C1 segment of cervical spinal cord (tissue), 14 donors: ENCODE measurements at regions not wholly inside any gene's neighbourhood (a gene's known extent, or its start where the extent isn't known, plus 50 kb on each side); places are given as distances from the start of the nearest gene placed in this dataset.
"Not testable (repeated sequence)": the region's sequence is repeated elsewhere in the genome, so short reads cannot be mapped to it uniquely, and the experiment has no call there.

Source experiments
- DNase-seq, 14 donors: peaks; one replicate each; lab custom pipeline; 2025; lab: John Stamatoyannopoulos, UW

GRCh38 chr10:65753532-65753931 is 1172.3 kb upstream of the LRRTM3 start:
- no peak for DNase-seq

DNA sequence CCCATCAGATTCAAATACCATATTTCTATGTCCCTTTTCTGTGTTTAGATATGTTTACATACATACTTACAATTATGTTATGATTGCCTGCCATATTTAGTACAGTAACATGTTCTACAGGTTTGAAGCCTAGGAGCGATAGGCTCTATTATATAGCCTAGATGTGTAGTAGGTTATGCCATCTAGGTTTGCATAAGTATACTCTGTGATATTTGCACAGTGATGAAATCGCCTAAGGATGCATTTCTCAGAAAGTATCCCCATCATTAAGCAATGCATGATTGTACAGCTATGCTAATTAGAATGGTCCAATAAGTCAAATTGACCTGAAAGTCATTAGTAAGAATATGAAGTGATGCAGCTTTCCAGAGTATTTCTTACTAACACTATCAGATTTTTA is 1171.7 kb upstream of the LRRTM3 start:
- DNase-seq = no peak

- DNase-seq = no peak
These were observed 1163.5 kb upstream of the LRRTM3 start for GRCh38 chr10:65762311-65762710.

DNA sequence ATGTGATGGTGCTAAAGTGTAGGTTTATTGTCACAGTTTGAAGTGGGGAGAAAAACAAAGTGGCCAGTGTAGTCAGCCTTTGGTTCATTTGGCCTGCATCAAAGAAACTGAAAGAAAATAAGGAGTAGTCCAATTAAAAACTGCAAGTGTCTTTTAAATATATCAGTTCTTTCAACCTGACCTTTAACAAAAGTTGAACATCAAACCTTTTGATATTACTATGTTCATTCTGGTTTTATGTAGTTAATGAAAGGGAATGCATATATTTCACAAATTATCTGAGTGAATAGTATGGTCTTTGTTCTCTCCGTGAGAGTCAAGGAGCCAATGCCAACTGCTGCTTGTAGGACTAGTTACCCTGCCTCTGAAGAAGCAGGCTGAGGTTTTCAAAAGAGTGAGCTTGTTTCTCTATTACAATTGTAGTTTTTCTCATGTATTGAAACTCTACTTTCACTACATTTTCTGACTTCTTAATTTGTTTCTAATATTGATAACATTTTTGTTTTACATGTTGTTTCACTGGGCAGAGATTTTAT is 1160.8 kb upstream of the LRRTM3 start:
- DNase-seq = no peak

DNA sequence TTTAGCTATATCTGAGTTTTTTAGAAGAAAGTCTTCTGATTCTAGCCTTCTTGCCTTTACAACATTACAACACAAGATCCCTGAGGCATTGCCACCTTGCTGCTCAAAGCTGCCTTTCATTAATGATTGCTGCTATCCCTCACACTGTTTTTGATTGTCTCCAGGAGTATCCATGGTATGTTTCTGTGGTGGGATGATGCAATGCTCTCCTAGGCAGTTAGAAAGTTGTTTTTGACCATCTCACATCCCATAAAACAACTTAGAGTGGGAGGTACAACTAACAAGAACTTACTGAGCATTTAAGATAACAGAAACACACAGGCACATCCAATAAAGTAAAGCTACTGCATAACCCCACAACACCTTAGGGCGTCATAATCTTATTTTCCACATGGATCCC is 1156.0 kb upstream of the LRRTM3 start:
- DNase-seq = no peak

DNA sequence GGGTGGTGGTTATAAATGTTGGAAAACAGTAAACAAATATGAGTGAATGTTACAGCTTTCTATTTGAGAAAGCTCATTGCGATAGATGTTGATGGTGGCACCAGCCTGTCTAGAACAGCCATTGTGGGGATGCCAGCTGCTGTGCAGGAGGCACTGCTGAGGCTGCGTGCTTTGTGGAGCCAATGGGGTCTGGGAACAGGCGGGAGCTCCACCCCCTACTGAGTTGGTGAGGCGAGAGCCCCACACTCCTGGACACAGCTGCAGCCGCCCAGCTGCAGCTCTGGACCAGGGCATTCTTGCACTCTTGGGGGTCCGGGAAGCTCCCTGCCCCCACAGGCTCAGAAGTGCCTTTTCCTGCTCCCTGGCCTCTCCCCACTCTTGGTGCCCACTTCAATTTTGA is 1147.1 kb upstream of the LRRTM3 start:
- no peak for DNase-seq

DNA sequence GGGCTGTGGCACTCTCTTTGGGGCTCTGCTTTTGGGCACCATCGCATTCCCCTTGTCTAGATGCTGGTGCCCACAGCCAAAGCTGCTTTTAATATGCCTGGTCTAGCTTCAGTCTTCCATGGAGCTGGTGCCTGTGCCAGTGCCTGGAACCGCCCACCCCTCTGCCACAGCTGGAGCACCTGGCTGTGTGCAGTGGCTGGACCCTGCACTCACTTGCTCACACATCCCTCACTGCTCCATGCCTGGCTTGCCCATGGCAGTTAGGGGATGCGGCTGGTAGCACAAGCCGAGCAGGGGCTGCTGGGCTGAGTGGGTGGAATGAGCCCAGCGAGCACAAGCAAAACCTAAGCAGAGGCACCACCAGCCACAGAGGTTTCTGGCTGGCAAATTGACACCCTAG is 1145.9 kb upstream of the LRRTM3 start:
- DNase-seq = no peak

GRCh38 chr10:65786279-65786678 is 1139.6 kb upstream of the LRRTM3 start:
- DNase-seq = no peak

GRCh38 chr10:65787571-65787970 is 1138.3 kb upstream of the LRRTM3 start:
- DNase-seq = no peak

GRCh38 chr10:65788271-65788670 is 1137.6 kb upstream of the LRRTM3 start:
- DNase-seq = no peak

DNA sequence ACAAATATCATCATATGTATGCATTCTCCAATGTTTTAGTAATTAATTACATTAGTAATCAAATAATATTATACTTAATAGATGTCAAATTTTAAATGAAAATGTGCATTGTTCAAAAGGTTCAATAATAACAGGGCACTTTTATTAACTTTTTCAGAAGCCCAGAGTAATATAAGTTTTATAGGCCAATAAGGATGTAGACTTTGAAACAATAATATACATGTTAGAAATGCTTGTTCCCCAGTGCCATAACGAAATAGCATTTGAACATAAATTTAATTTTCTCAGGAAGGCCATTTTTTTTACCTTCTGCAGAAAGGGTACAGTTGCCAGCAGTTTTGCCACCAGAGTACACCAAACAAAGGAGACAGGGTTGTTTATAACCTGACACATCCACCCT is 1133.9 kb upstream of the LRRTM3 start:
- no peak for DNase-seq

GRCh38 chr10:65793738-65794425 is 1132.0 kb upstream of the LRRTM3 start:
- no peak for DNase-seq

- DNase-seq = not testable (repeated sequence)
These were observed 1131.0 kb upstream of the LRRTM3 start for GRCh38 chr10:65794861-65795260.

DNA sequence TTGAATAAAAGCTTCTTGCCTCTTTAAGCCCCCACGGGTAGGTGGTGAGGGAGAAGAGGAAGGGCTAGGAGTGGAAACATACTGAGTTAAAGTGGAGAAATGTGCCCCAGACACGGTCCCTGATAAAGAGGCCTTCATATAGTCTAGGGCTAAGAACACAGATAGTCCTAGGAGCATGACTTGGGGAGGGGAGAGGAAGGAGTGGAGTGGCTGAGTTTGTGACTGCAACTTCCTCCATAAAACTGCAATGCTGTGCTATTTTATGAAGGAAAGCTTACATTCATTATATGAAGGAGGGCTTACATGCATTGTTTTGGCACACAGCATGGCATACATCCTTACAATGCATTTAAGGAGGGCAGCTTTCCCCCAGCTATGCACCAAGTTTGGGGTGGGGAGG is 1129.4 kb upstream of the LRRTM3 start:
- DNase-seq = no peak

DNA sequence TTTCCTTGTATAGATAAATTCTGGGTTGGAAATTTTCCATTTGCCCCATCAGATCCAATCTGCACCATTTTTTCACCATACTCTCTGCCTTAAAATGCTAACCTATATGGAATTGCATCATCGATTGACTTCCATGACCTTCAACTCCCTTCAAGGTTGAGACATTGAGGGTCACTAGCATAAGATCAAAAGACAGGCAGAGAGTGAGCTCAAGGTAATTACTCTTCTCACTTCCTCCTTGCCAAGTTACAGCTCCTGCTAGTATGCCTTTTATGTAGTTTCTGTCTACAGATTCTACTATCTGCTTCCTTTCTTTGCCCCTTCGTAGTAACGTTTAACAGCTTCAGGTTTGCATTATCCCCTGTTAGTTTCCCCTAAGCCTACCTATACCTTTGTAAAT is 1127.7 kb upstream of the LRRTM3 start:
- DNase-seq = no peak

- DNase-seq = no peak
These were observed 1123.4 kb upstream of the LRRTM3 start for GRCh38 chr10:65802391-65802790.

DNA sequence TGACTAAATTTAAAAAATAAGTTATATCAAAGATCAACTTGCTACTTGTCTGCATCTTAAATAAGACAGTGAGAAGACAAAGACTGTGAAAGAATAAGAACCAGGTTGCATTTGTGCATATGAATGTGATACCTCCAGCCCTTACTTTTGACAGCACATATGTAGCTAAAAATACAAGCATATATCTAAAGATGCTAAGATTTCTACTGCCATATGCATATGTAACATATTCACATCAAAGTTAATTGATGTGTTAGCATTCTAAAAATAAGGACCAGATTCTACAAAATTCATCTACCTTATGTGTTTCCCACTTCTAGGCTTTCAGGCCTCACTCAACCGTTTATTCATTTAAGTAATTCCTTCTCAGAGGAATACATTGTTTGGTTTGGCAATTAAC is 1120.3 kb upstream of the LRRTM3 start:
- DNase-seq = no peak

DNA sequence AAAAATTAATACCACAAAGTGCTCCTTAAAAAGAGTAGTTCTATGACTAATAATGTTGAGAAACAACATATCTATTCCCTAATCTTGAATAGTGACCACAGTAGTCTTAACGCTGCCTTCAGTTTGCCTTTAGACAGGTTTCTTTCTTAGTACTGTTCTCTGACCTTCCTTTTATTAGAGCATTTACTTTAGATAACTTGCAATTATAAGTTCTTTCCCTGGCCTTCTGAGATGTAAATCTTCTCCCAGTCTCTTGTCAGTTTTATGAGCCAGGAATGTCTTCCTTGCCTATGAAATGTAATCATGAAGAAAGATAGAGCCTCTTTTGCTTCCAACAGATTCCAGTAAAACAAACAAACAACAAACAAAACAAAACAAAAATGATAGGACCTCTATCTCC is 1119.8 kb upstream of the LRRTM3 start:
- no peak for DNase-seq

DNA sequence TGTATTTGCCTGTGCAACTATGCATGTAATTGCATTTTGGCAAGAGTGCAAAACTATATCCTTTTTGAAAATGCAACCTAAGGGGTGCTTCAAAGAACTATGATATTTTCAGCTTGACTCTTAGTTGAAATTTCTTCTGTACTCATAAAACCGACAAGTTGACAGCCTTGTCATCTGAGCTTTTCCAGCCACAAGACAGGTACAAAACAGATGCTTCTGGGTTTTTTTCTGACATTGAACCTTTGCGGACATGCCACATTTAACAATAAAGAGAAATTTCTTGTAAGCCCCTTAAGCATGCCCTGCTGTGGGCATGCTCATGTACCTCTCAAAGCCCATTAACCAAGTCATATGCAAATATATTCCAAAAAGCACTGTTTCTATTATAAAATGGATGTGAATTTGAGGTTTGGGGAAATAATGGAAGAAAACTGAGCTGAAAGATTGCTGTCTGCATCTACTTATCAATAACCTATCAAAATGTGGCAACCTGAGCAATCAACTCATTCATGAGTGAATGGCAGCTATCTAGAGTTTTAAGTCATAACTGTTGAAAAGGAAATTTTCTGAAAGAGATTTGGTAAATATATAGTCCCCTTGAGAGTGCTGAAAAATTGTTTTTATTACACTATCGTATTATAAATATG is 1117.0 kb upstream of the LRRTM3 start:
- DNase-seq = no peak

GRCh38 chr10:65811931-65812525 is 1113.8 kb upstream of the LRRTM3 start:
- DNase-seq = no peak

GRCh38 chr10:65816536-65816935 is 1109.3 kb upstream of the LRRTM3 start:
- DNase-seq = no peak

GRCh38 chr10:65818990-65819389 is 1106.8 kb upstream of the LRRTM3 start:
- DNase-seq = no peak

- no peak for DNase-seq
These were observed 1098.5 kb upstream of the LRRTM3 start for GRCh38 chr10:65827359-65827758.
